Upper lobe of right lung (tissue), 1 donor: ENCODE measurements at regions not wholly inside any gene's neighbourhood (a gene's known extent, or its start where the extent isn't known, plus 50 kb on each side); places are given as distances from the start of the nearest gene placed in this dataset.

Source experiments
- ATAC-seq: fragments of 200-7000 bp; cut with Tn5 transposase; one replicate; pipeline ENCODE4 v1.9.1; 2020; ENCODE audit warnings: mild to moderate bottlenecking, moderate library complexity
- DNase-seq: peaks from one replicate; pipeline ENCODE4 v3.0.0-alpha.2; 2020
- H3K27ac ChIP-seq: fragments of 200-600 bp; one replicate; pipeline ENCODE4 v1.8.0; 2022
- H3K27me3 ChIP-seq: fragments of 200-600 bp; one replicate; pipeline ENCODE4 v1.8.0; 2022; ENCODE audit warnings: mild to moderate bottlenecking
- H3K36me3 ChIP-seq: fragments of 200-600 bp; one replicate; pipeline ENCODE4 v1.8.0; 2022
- H3K4me1 ChIP-seq: fragments of 200-600 bp; one replicate; pipeline ENCODE4 v1.8.0; 2022
- H3K4me3 ChIP-seq: fragments of 200-600 bp; one replicate; pipeline ENCODE4 v1.8.0; 2022; ENCODE audit warnings: mild to moderate bottlenecking
- H3K9me3 ChIP-seq: fragments of 200-600 bp; one replicate; pipeline ENCODE4 v1.8.0; 2022
- intact Hi-C: fragments of 100-400 bp; cut with DNase I; formaldehyde crosslinking; loops from one replicate; pipeline ENCODE4 v1.11.0; 2022
- TF ChIP-seq, protein P1 (sequence below): fragments of 200-600 bp; IDR thresholded peaks from one replicate; pipeline ENCODE4 v1.8.0; 2022; ENCODE audit warnings: antibody characterized with exemption
- donor health status: DM: no; HTN: yes; CAD: no; lungs with severe emphysema.

DNA sequence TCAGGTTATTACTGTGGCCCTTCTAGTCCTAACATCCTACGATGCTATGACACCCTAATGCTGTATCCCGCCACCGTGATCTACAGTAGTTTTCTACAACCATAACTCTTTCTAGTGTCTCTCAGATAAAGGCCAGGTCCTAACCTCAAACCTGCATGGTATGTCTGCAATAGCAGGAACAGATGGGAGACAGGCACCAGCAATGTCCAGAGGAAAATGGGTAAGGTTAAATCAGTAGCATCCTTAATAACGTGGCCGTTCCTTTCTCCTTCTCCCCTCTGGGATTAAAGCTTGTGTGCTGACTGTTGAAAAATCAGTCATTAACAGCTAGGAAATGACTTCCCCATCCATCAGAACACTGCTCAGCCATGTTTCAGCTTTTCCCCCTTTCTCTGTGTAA lies 321.9 kb upstream of the NPVF start:
- no peak overlapping the region for H3K4me3 ChIP-seq
- no peak overlapping the region for H3K27ac ChIP-seq
- no peaks in the 10 kb centered on the region for H3K36me3 ChIP-seq
- ATAC-seq (no peak), DNase-seq (no peak)
- TF ChIP-seq, protein P1, sequence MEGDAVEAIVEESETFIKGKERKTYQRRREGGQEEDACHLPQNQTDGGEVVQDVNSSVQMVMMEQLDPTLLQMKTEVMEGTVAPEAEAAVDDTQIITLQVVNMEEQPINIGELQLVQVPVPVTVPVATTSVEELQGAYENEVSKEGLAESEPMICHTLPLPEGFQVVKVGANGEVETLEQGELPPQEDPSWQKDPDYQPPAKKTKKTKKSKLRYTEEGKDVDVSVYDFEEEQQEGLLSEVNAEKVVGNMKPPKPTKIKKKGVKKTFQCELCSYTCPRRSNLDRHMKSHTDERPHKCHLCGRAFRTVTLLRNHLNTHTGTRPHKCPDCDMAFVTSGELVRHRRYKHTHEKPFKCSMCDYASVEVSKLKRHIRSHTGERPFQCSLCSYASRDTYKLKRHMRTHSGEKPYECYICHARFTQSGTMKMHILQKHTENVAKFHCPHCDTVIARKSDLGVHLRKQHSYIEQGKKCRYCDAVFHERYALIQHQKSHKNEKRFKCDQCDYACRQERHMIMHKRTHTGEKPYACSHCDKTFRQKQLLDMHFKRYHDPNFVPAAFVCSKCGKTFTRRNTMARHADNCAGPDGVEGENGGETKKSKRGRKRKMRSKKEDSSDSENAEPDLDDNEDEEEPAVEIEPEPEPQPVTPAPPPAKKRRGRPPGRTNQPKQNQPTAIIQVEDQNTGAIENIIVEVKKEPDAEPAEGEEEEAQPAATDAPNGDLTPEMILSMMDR: no peak
- intact Hi-C loops: no loop called here
- no peaks in the 10 kb centered on the region for H3K4me1 ChIP-seq
- no peaks in the 10 kb centered on the region for H3K9me3 ChIP-seq
- H3K27me3 ChIP-seq: no peaks in the 10 kb centered on the region

DNA sequence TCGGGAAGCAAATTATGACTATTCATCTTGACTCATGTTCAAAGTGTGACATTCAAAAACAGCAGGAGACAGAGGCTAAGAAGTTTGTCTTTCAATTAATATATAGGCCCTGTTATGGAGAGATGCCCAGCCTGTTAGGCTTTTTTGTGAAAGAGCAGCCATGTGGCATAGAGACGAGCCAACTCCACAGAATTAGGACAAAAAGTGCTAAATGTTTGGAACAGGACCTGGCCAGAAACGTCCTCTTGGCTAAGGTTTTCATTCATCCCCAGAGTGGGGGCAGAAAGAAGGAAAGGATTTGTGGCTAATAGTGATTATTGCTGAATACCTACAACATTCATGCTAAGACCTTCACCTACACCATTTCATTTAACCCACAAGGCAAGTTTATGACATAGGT lies 324.7 kb upstream of the NPVF start:
- no peak for DNase-seq
- H3K27ac ChIP-seq: no peak overlapping the region
- TF ChIP-seq, protein P1: no peak
- no peak for ATAC-seq
- no peaks in the 10 kb centered on the region for H3K4me1 ChIP-seq
- no peaks in the 10 kb centered on the region for H3K36me3 ChIP-seq
- H3K4me3 ChIP-seq: no peak overlapping the region
- no peaks in the 10 kb centered on the region for H3K27me3 ChIP-seq
- H3K9me3 ChIP-seq: no peaks in the 10 kb centered on the region
- intact Hi-C loops: no loop called here

DNA sequence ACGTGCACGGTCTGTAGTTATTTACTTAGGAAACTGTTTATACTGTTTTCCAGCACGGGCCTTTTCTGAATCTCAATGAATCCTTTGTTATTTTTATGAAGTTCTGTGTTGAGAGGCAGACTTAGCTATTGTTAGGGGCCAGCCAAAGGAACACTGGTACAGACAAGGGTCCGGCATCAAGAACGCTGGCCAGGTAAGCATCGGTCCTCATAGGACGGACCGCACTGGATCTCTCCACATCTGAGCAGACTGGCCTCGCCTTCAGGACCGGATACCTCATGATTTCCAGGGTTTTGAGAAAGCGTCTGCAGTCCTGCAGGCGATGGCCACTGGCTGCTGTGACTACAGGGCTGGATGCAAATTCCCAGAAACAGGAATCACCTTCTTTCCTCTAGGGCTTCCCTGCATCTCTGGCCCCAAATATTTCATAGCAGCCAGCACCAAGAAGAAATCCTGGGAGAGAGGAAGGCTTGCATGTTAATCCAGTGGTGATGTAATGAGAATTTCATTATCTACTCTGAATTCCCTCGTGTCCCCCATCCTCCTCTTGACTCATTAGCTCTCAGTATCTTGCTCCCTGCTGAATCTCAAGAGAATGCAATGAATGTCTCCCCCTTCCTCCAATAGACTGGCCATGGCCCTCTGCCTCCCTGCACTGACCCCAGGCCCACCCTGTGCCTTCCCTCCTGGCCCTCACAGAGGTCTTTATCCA lies 325.4 kb upstream of the NPVF start:
- DNase-seq: no peak
- no peaks in the 10 kb centered on the region for H3K9me3 ChIP-seq
- H3K27ac ChIP-seq: no peak overlapping the region
- no peak for ATAC-seq
- intact Hi-C loops: no loop called here
- no peaks in the 10 kb centered on the region for H3K4me1 ChIP-seq
- no peaks in the 10 kb centered on the region for H3K36me3 ChIP-seq
- TF ChIP-seq, protein P1: no peak
- H3K4me3 ChIP-seq: no peak overlapping the region
- H3K27me3 ChIP-seq: no peaks in the 10 kb centered on the region

DNA sequence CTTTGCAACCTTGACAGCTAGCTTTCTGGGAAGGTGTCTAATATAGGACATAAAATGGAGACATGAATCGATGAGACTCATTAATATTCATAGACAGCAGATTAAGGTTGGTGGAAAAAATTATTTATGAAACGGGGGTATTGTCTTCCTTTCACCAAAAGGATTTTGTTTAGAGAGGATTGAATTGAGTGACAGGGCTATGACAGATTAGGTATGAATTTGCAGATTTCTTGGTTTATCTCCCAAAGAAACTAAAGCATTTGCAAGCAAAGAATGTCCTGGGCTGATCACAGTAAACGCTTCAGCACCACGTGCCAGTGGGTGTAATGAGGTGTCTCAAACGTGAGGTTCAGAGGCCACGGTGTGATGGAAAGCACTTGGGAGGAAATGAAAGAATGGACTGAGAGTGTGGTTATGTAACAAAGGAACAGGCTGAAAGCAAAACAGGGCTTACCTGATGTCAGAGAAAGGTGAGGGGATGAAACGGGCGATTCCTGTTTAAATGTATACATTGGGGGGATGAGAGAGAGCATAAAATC lies 329.2 kb upstream of the NPVF start:
- Histone ChIP-seq H3K27ac (no peak overlapping the region), H3K4me3 (no peak overlapping the region), H3K9me3 (no peaks in the 10 kb centered on the region), H3K4me1 (no peaks in the 10 kb centered on the region), H3K36me3 (no peaks in the 10 kb centered on the region), H3K27me3 (no peaks in the 10 kb centered on the region)
- intact Hi-C loops: no loop called here
- TF ChIP-seq, protein P1: no peak
- ATAC-seq: no peak
- no peak for DNase-seq

DNA sequence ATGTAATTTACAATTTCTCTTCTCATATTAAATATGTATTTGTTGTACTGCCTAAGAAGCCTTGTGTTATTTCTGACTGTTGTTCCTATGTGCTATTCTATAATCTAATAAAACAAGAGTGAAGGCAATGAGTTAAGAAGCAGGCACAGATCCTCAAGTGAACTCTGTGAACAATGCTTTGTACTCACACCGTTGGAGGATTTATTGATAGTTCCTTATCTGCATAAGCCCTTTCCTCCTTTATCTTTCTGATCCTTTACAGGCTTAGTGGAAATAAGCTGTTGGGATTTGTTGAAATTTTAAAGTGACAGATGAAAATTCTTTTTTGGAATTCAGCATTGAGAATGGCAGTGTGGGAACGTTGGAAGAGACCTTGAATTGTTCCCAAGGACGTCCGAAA lies 329.6 kb upstream of the NPVF start:
- Histone ChIP-seq H3K27ac (no peak overlapping the region), H3K4me3 (no peak overlapping the region), H3K9me3 (no peaks in the 10 kb centered on the region), H3K4me1 (no peaks in the 10 kb centered on the region), H3K36me3 (no peaks in the 10 kb centered on the region), H3K27me3 (no peaks in the 10 kb centered on the region)
- DNase-seq (no peak), ATAC-seq (no peak)
- TF ChIP-seq, protein P1: no peak
- intact Hi-C loops: no loop called here
